A549 (cell line): ENCODE measurements at regions not wholly inside any gene's neighbourhood (a gene's known extent, or its start where the extent isn't known, plus 50 kb on each side); places are given as distances from the start of the nearest gene placed in this dataset.

Experiments
- ATAC-seq, 2 experiments: fragments of 200-7000 bp in 1 of 2; fragments of >200 bp in 1 of 2; cut with Nextera tagmentation in 1 of 2; cut with Tn5 transposase in 1 of 2; 3 replicates each; pipeline versions ENCODE4 v1.8.0 to v1.9.1; 2018 to 2020; ENCODE audit warnings: mild to moderate bottlenecking in 1 of 2, moderate library complexity in 1 of 2
- CTCF ChIA-PET: fragments of 300-600 bp; sonication (Branson Sonifier 250); formaldehyde crosslinking; extraction: SDS; loops from one replicate; lab custom pipeline; 2021; ENCODE audit warnings: antibody characterized with exemption, inconsistent platforms; lab: Yijun Ruan, JAX
- POLR2A ChIA-PET: fragments of 350-600 bp; formaldehyde crosslinking; extraction: SDS; loops from one replicate; lab custom pipeline; 2021; ENCODE audit warnings: antibody characterized with exemption, inconsistent platforms; lab: Yijun Ruan, JAX
- DNase-seq, 2 experiments: peaks; one replicate each; pipeline versions ENCODE4 v3.0.0 to v3.0.0-alpha.2; 2011 to 2016; ENCODE audit warnings: low read depth in 1 of 2, low spot score in 1 of 2
- FAIRE-seq: peaks from 2 replicates; lab custom pipeline; 2011; peaks lifted over from hg19 to GRCh38; lab: Jason Lieb, UNC
- H3K27ac ChIP-seq, 2 experiments: fragments of >200 bp; sonication (Bioruptor Twin); formaldehyde crosslinking; 3 replicates each; pipeline ENCODE4 v1.5.1; 2016 to 2017
- H3K4me1 ChIP-seq: fragments of >200 bp; sonication (Bioruptor Twin); formaldehyde crosslinking; 3 replicates; pipeline ENCODE4 v1.6.1; 2016
- H3K4me2 ChIP-seq: fragments of >200 bp; sonication (Bioruptor Twin); formaldehyde crosslinking; 3 replicates; pipeline ENCODE4 v1.6.1; 2016
- H3K4me3 ChIP-seq: fragments of >200 bp; sonication (Bioruptor Twin); formaldehyde crosslinking; 3 replicates; pipeline ENCODE4 v1.5.1; 2016
- H3K9me3 ChIP-seq: fragments of >200 bp; sonication (Bioruptor Twin); formaldehyde crosslinking; 3 replicates; pipeline ENCODE4 v1.6.1; 2016
- ATOH8 ChIP-seq: fragments of 250-450 bp; sonication (Bioruptor Pico); IDR thresholded peaks from 2 replicates; pipeline ENCODE4 v1.5.0; 2020; ENCODE audit warnings: low read depth, mild to moderate bottlenecking, moderate library complexity
- BHLHE40 ChIP-seq: IDR thresholded peaks from 2 replicates; pipeline ENCODE4 v1.6.1; 2012; ENCODE audit warnings: low read depth, low read length, inconsistent platforms
- CTCF ChIP-seq: fragments of >200 bp; sonication (Bioruptor Twin); formaldehyde crosslinking; IDR thresholded peaks from 3 replicates; pipeline ENCODE4 v1.5.1; 2016
- ELK1 ChIP-seq: fragments of 150-350 bp; IDR thresholded peaks from 2 replicates; pipeline ENCODE4 v1.6.1; 2014; ENCODE audit warnings: low read depth, mild to moderate bottlenecking, low read length
- FOSL2 ChIP-seq, 2 experiments: fragments of 450-650 bp in 1 of 2; fragments of >200 bp in 1 of 2; sonication (Bioruptor Twin) in 1 of 2; formaldehyde crosslinking; IDR thresholded peaks; 2 replicates each; pipeline versions ENCODE4 v1.5.0 to v1.6.1; 2016 to 2020; ENCODE audit warnings: mild to moderate bottlenecking in 1 of 2, moderate library complexity in 1 of 2
- HOXB13 ChIP-seq: fragments of 250-450 bp; sonication (Bioruptor Pico); IDR thresholded peaks from 2 replicates; pipeline ENCODE4 v1.5.0; 2020; ENCODE audit warnings: low read depth, mild to moderate bottlenecking, moderate library complexity
- JUNB ChIP-seq: fragments of >200 bp; sonication (Bioruptor Twin); formaldehyde crosslinking; IDR thresholded peaks from 2 replicates; pipeline ENCODE4 v1.6.1; 2016
- MAFK ChIP-seq: fragments of 450-650 bp; IDR thresholded peaks from 2 replicates; pipeline ENCODE4 v1.6.1; 2014; ENCODE audit not compliant: partially characterized antibody
- RAD21 ChIP-seq, 2 experiments: fragments of >200 bp in 1 of 2; sonication (Bioruptor Twin) in 1 of 2; formaldehyde crosslinking in 1 of 2; IDR thresholded peaks in 1 of 2; conservative IDR thresholded peaks in 1 of 2; 2 replicates in 1 of 2; 3 replicates in 1 of 2; pipeline ENCODE4 v1.6.1; 2012 to 2018; ENCODE audit warnings: inconsistent platforms in 1 of 2
- REST ChIP-seq: fragments of 200-600 bp; sonication (generic); IDR thresholded peaks from 2 replicates; pipeline ENCODE4 v1.6.1; 2016; ENCODE audit warnings: antibody characterized with exemption, mild to moderate bottlenecking, moderate library complexity
- SMC3 ChIP-seq: fragments of >200 bp; sonication (Bioruptor Twin); formaldehyde crosslinking; IDR thresholded peaks from 3 replicates; pipeline ENCODE4 v1.6.1; 2018; ENCODE audit warnings: inconsistent platforms
- TFCP2L1 ChIP-seq: fragments of 250-450 bp; sonication (Bioruptor Pico); IDR thresholded peaks from 2 replicates; pipeline ENCODE4 v1.5.0; 2021; ENCODE audit warnings: mild to moderate bottlenecking
- ZFP36 ChIP-seq: fragments of 450-650 bp; IDR thresholded peaks from 2 replicates; pipeline ENCODE4 v1.6.1; 2014; ENCODE audit warnings: borderline replicate concordance; ENCODE audit not compliant: partially characterized antibody
- WGBS: methylation state at CpG from one replicate; pipeline ENCODE4 v1.1.6; 2017; ENCODE audit errors: missing lambda C conversion rate; 5-methylcytosine and 5-hydroxymethylcytosine counted together
- TF ChIP-seq, protein P1 (sequence below): IDR thresholded peaks from 2 replicates; pipeline ENCODE4 v1.6.1; 2012

GRCh38 chr1:47569261-47569660 lies 131.4 kb downstream of the FOXD2 start (continued):
- TF ChIP-seq REST (no peak), JUNB (no peak), ELK1 (no peak), BHLHE40 (no peak), MAFK (no peak), HOXB13 (CRISPR knock-in tag) (no peak), ATOH8 (CRISPR knock-in tag) (no peak)
- TF ChIP-seq, all 56 proteins: peak for 0

- Histone ChIP-seq H3K4me3 (no peak overlapping the region), H3K4me1 (peaks cover 12% of the 10 kb centered on the region), H3K9me3 (no peaks in the 10 kb centered on the region), H3K4me2 (peak overlapping the region; percentile 69), H3K27ac (peak overlapping the region; percentile 63 to 80)
- FAIRE-seq (no peak), DNase-seq (peak; percentile 84 to 86), ATAC-seq (peak; percentile 93 to 99)
- POLR2A ChIA-PET: interaction anchor here (1.0 to 1.3 kb wide), 2 partner anchors 9 to 133 kb away, joined by 5 to 6 read pairs; partner anchors contain the start of gene FOXD2
- TF ChIP-seq, protein P1, sequence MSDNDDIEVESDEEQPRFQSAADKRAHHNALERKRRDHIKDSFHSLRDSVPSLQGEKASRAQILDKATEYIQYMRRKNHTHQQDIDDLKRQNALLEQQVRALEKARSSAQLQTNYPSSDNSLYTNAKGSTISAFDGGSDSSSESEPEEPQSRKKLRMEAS: 0 out of 2 replicates have a peak, but pooled peaks have one; percentile 37
- TF ChIP-seq RAD21 (conservative IDR thresholded peaks at IDR 0.05 in 1 of 2, IDR thresholded peaks at IDR 0.05 in 1 of 2) (peak; percentile 50 to 51; a peak in 4 of 5 replicates), SMC3 (peak; percentile 53), ZFP36 (no peak), FOSL2 (IDR thresholded peaks at IDR 0.05) (no peak), FOSL2 (CRISPR knock-in tag; IDR thresholded peaks at IDR 0.05) (peak; percentile 71), CTCF (peak; percentile 48), TFCP2L1 (CRISPR knock-in tag) (no peak)
- CTCF ChIA-PET: interaction anchor here (0.6 to 3.6 kb wide), 23 partner anchors 9 to 173 kb away, joined by 3 to 21 read pairs (median 3); partner anchors contain the start of gene FOXD2
- whole genome bisulfite sequencing: 11% methylated on average over 9 of the region's 9 CpGs
These were observed 132.0 kb downstream of the FOXD2 start for GRCh38 chr1:47569681-47570470.
